ENCODE measurements at regions not wholly inside any gene's neighbourhood (a gene's known extent, or its start where the extent isn't known, plus 50 kb on each side); places are given as distances from the start of the nearest gene placed in this dataset.
"Not testable (repeated sequence)": the region's sequence is repeated elsewhere in the genome, so short reads cannot be mapped to it uniquely, and the experiment has no call there.

- DNase-seq (ENCODE audit: low read depth) = not testable (repeated sequence)
Observed at GRCh38 chr20:5386846-5387245, 70.1 kb upstream of the PROKR2 start.

- DNase-seq (ENCODE audit: low read depth) = not testable (repeated sequence)
Observed at GRCh38 chr20:5381527-5381926, 64.8 kb upstream of the PROKR2 start.

- no peak for DNase-seq (ENCODE audit: low read depth)
Observed at GRCh38 chr20:5377484-5377883, 60.7 kb upstream of the PROKR2 start.

- no peak for DNase-seq (ENCODE audit: low read depth)
Observed at GRCh38 chr20:5376228-5376627, 59.5 kb upstream of the PROKR2 start.

GRCh38 chr20:5374171-5374570 is 57.4 kb upstream of the PROKR2 start:
- DNase-seq (ENCODE audit: low read depth) = no peak

- DNase-seq (ENCODE audit: low read depth) = no peak
Observed at GRCh38 chr20:5372371-5372770, 55.6 kb upstream of the PROKR2 start.

GRCh38 chr20:5369629-5370028 is 52.9 kb upstream of the PROKR2 start:
- DNase-seq (ENCODE audit: low read depth) = no peak
